GM12878 (cell line): ENCODE measurements at regions not wholly inside any gene's neighbourhood (a gene's known extent, or its start where the extent isn't known, plus 50 kb on each side); places are given as distances from the start of the nearest gene placed in this dataset.

ENCODE experiments used
- BCL11A ChIP-seq: IDR thresholded peaks from 2 replicates; pipeline ENCODE4 v1.6.1; 2011; ENCODE audit warnings: low read depth, low read length
- EZH2 ChIP-seq: IDR thresholded peaks from 2 replicates; pipeline ENCODE4 v1.6.1; 2012; ENCODE audit warnings: low read depth, mild to moderate bottlenecking, control low read depth, inconsistent platforms, low read length, borderline replicate concordance; ENCODE audit not compliant: control insufficient read depth
- FOXM1 ChIP-seq: IDR thresholded peaks from 2 replicates; pipeline ENCODE4 v1.6.1; 2012; ENCODE audit warnings: low read depth, mild to moderate bottlenecking, inconsistent platforms, low read length, moderate library complexity
- GABPA ChIP-seq: IDR thresholded peaks from 2 replicates; pipeline ENCODE4 v1.6.1; 2014; ENCODE audit warnings: antibody characterized with exemption, low read depth, mild to moderate bottlenecking, inconsistent platforms
- HCFC1 ChIP-seq: fragments of 150-350 bp; IDR thresholded peaks from 2 replicates; pipeline ENCODE4 v1.6.1; 2014; ENCODE audit warnings: low read length
- POLR2A ChIP-seq: IDR thresholded peaks from 2 replicates; pipeline ENCODE4 v1.6.1; 2011; ENCODE audit warnings: low read depth, mild to moderate bottlenecking, low read length
- TF ChIP-seq, protein P1 (sequence below): fragments of 450-650 bp; IDR thresholded peaks from 2 replicates; pipeline ENCODE4 v1.6.1; 2017; ENCODE audit warnings: mild to moderate bottlenecking, low read depth, inconsistent platforms; ENCODE audit not compliant: poor library complexity, severe bottlenecking
- TF ChIP-seq, protein P2 (sequence below), 3 experiments: IDR thresholded peaks in 2 of 3; conservative IDR thresholded peaks in 1 of 3; 2 replicates each; pipeline ENCODE4 v1.5.1; 2011; ENCODE audit warnings: low read depth in 3 of 3, low read length in 3 of 3, mild to moderate bottlenecking in 3 of 3, control low read depth in 2 of 3, moderate library complexity in 2 of 3, inconsistent platforms in 1 of 3, mixed read lengths in 1 of 3; ENCODE audit not compliant: control insufficient read depth in 2 of 3, insufficient read depth in 1 of 3; ENCODE audit errors: extremely low read depth in 1 of 3
- TF ChIP-seq, protein P3 (sequence below): fragments of 450-650 bp; IDR thresholded peaks from 2 replicates; pipeline ENCODE4 v1.6.1; 2017; ENCODE audit warnings: mild to moderate bottlenecking
- TF ChIP-seq, protein P4 (sequence below): IDR thresholded peaks from 2 replicates; pipeline ENCODE4 v1.6.1; 2012; ENCODE audit warnings: mild to moderate bottlenecking, low read depth, low read length

DNA sequence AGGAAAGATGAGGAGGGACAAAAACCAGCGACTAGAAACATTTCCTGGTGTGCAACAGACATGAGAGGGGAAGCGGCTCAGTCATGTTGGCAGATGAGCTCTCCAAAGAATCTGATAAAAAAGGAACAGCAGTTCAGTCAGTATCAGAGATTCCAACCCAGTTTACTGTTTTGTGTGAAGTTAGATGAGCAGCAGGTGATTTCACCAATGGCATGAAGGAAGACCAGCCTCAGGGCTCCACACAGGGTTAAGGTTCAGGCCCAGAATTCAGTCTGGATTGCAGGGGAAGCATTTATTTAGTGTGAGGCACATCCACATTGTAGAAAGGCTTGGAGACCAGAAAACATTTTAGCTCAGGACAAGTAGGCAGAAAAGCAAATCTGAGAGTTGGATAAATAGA, 317.8 kb downstream of the C6orf118 start:
- TF ChIP-seq, protein P1, sequence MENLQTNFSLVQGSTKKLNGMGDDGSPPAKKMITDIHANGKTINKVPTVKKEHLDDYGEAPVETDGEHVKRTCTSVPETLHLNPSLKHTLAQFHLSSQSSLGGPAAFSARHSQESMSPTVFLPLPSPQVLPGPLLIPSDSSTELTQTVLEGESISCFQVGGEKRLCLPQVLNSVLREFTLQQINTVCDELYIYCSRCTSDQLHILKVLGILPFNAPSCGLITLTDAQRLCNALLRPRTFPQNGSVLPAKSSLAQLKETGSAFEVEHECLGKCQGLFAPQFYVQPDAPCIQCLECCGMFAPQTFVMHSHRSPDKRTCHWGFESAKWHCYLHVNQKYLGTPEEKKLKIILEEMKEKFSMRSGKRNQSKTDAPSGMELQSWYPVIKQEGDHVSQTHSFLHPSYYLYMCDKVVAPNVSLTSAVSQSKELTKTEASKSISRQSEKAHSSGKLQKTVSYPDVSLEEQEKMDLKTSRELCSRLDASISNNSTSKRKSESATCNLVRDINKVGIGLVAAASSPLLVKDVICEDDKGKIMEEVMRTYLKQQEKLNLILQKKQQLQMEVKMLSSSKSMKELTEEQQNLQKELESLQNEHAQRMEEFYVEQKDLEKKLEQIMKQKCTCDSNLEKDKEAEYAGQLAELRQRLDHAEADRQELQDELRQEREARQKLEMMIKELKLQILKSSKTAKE = no peak
- TF ChIP-seq, protein P2, sequence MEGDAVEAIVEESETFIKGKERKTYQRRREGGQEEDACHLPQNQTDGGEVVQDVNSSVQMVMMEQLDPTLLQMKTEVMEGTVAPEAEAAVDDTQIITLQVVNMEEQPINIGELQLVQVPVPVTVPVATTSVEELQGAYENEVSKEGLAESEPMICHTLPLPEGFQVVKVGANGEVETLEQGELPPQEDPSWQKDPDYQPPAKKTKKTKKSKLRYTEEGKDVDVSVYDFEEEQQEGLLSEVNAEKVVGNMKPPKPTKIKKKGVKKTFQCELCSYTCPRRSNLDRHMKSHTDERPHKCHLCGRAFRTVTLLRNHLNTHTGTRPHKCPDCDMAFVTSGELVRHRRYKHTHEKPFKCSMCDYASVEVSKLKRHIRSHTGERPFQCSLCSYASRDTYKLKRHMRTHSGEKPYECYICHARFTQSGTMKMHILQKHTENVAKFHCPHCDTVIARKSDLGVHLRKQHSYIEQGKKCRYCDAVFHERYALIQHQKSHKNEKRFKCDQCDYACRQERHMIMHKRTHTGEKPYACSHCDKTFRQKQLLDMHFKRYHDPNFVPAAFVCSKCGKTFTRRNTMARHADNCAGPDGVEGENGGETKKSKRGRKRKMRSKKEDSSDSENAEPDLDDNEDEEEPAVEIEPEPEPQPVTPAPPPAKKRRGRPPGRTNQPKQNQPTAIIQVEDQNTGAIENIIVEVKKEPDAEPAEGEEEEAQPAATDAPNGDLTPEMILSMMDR (IDR thresholded peaks at IDR 0.05 in 2 of 3, conservative IDR thresholded peaks at IDR 0.05 in 1 of 3; ENCODE audit: control insufficient read depth in 2 of 3, extremely low read depth in 1 of 3, insufficient read depth in 1 of 3, low read depth in 3 of 3, low read length in 3 of 3) = no peak
- no peak for TF ChIP-seq POLR2A
- TF ChIP-seq FOXM1 = no peak
- TF ChIP-seq, protein P3, sequence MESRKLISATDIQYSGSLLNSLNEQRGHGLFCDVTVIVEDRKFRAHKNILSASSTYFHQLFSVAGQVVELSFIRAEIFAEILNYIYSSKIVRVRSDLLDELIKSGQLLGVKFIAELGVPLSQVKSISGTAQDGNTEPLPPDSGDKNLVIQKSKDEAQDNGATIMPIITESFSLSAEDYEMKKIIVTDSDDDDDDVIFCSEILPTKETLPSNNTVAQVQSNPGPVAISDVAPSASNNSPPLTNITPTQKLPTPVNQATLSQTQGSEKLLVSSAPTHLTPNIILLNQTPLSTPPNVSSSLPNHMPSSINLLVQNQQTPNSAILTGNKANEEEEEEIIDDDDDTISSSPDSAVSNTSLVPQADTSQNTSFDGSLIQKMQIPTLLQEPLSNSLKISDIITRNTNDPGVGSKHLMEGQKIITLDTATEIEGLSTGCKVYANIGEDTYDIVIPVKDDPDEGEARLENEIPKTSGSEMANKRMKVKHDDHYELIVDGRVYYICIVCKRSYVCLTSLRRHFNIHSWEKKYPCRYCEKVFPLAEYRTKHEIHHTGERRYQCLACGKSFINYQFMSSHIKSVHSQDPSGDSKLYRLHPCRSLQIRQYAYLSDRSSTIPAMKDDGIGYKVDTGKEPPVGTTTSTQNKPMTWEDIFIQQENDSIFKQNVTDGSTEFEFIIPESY = no peak
- no peak for TF ChIP-seq BCL11A
- TF ChIP-seq EZH2 = no peak
- TF ChIP-seq HCFC1 = no peak
- no peak for TF ChIP-seq GABPA
- TF ChIP-seq, protein P4, sequence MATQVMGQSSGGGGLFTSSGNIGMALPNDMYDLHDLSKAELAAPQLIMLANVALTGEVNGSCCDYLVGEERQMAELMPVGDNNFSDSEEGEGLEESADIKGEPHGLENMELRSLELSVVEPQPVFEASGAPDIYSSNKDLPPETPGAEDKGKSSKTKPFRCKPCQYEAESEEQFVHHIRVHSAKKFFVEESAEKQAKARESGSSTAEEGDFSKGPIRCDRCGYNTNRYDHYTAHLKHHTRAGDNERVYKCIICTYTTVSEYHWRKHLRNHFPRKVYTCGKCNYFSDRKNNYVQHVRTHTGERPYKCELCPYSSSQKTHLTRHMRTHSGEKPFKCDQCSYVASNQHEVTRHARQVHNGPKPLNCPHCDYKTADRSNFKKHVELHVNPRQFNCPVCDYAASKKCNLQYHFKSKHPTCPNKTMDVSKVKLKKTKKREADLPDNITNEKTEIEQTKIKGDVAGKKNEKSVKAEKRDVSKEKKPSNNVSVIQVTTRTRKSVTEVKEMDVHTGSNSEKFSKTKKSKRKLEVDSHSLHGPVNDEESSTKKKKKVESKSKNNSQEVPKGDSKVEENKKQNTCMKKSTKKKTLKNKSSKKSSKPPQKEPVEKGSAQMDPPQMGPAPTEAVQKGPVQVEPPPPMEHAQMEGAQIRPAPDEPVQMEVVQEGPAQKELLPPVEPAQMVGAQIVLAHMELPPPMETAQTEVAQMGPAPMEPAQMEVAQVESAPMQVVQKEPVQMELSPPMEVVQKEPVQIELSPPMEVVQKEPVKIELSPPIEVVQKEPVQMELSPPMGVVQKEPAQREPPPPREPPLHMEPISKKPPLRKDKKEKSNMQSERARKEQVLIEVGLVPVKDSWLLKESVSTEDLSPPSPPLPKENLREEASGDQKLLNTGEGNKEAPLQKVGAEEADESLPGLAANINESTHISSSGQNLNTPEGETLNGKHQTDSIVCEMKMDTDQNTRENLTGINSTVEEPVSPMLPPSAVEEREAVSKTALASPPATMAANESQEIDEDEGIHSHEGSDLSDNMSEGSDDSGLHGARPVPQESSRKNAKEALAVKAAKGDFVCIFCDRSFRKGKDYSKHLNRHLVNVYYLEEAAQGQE = no peak
